ENCODE measurements at regions not wholly inside any gene's neighbourhood (a gene's known extent, or its start where the extent isn't known, plus 50 kb on each side); places are given as distances from the start of the nearest gene placed in this dataset.

DNA sequence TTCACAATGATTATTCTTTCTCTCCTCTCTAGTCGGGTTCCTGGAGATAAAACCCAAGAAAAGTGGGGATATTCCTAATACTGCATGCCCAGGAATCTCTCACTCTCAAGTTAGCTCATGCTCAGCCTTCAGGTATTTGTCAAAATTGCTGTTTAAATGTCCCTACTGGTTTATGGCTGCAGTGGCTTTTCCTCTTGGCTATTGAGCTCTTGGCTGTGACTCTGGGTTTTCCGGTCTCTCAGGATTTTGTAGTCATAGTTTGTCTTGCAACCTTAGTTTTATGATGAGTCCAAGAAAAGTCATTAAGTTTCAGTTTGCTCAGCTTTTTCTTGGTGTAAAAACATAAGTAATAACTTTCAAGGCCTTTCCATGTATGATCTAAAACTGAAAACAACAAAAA lies 820.7 kb upstream of the HS6ST1 start:
- H3K27me3 Mint-ChIP-seq = no peaks in the 10 kb centered on the region
- H3K4me1 Mint-ChIP-seq (ENCODE audit: low read depth) = no peaks in the 10 kb centered on the region
- CTCF ChIA-PET = no interaction called here
- no peaks in the 10 kb centered on the region for H3K9me3 Mint-ChIP-seq
- no peak for DNase-seq
- no peak overlapping the region for H3K4me3 Mint-ChIP-seq
- no peaks in the 10 kb centered on the region for H3K36me3 Mint-ChIP-seq
- POLR2A ChIA-PET = no interaction called here
- intact Hi-C loops (cut with micrococcal nuclease) = no loop called here
- H3K27ac Mint-ChIP-seq = no peak overlapping the region

DNA sequence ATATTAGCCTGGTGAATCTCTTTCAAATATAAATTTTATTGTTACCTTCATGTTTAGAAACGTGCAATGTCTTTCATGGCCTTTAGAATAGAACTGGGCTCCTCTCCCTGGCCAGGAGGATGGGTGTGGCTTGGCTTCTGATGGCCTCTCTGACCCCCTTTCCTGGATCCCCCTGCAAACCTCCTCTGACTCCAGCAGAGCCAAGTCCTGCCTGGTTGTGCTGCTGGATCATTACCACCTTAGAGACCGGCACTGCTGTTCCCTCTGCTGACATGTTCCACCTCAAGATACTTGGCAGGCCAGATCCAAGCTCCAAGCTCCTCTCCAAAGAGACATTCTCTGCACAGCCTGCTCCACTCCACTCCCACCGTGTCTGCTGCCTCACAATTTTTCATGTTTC lies 823.8 kb upstream of the HS6ST1 start:
- H3K27ac Mint-ChIP-seq = no peak overlapping the region
- intact Hi-C loops (cut with micrococcal nuclease) = no loop called here
- no peak overlapping the region for H3K4me3 Mint-ChIP-seq
- no peaks in the 10 kb centered on the region for H3K9me3 Mint-ChIP-seq
- no peaks in the 10 kb centered on the region for H3K4me1 Mint-ChIP-seq (ENCODE audit: low read depth)
- no peaks in the 10 kb centered on the region for H3K27me3 Mint-ChIP-seq
- ChIA-PET POLR2A (no interaction called here), CTCF (no interaction called here)
- no peak for DNase-seq
- H3K36me3 Mint-ChIP-seq = no peaks in the 10 kb centered on the region

DNA sequence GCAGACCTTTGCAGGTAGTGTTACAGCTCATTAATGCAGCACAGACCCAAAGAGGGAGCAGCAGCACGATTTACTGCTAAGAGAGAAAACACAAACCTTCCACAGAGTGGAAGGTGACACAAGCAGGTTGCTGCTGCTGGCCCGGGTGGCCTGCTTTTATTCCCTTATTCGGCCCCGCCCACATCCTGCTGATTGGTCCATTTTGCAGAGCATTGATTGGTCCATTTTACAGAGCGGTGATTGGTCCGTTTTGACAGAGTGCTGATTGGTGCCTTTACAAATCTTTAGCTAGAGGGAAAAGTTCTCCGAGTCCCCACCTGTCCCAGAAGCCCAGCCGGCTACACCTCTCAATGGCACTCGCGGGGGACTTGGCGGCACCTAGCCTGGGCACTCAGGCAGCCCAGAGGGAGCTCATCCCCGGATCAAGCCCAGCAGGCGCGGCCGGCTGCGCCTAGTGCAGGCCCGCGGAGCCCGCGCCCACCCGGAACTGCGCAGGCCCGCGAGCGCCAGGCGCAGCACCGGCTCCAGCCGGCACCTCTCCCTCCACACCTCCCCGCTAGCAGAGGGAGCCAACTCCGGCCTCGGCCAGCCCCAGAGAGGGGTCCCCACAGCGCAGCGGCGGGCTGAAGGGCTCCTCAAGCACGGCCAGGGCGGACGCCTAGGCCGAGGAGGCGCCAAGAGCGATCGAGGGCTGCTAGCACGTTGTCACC lies 825.6 kb upstream of the HS6ST1 start:
- no peaks in the 10 kb centered on the region for H3K4me1 Mint-ChIP-seq (ENCODE audit: low read depth)

DNA sequence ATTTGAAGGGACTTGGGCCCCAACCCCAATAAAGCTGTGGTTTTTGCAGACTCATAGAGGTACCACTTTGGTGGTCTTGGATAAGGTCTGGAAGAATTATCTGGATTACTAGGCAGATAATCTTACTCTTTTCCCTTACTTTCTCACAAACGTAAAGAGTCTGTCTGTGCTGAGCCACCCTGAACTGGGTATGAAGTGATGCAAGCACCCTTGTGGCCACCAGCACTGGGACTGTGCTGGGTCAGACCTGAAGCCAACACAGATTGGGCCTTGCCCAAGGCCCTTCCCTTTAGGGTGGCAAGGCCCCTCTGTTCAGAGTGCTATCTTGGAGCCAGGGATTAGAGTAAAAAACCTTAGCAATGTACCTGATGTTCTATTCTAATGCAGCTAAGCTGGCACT lies 827.0 kb upstream of the RAB6C start:
- DNase-seq = no peak

More for the DNA sequence above, 825.6 kb upstream of the HS6ST1 start:
- Mint-ChIP-seq H3K9me3 (no peaks in the 10 kb centered on the region), H3K27me3 (no peaks in the 10 kb centered on the region), H3K27ac (no peak overlapping the region), H3K4me3 (no peak overlapping the region), H3K36me3 (no peaks in the 10 kb centered on the region)
- ChIA-PET CTCF (no interaction called here), POLR2A (no interaction called here)
- no peak for DNase-seq
- intact Hi-C loops (cut with micrococcal nuclease) = no loop called here

DNA sequence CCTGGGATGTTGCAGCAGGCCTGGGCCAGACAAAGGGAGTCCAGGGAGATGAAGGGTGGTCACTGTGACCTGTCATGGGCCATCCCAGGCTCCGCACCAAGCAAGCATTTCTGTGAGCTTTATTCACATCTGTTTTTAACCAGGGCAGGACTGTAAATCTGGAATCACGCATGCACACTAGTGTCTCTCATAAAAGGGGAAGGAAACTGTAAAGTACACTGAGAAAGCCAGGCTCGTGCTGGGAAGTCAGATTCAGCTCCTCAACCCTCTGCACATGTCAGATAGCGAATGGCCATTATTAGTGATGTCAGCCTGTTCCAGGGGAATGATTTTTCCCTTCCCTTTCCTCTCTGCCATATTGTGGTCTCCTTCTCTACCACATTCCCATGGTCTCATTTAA lies 818.6 kb upstream of the RAB6C start:
- no peaks in the 10 kb centered on the region for H3K36me3 Mint-ChIP-seq
- H3K27ac Mint-ChIP-seq = no peak overlapping the region
- no peak for DNase-seq
- intact Hi-C loops (cut with micrococcal nuclease) = no loop called here
- no peak overlapping the region for H3K4me3 Mint-ChIP-seq
- no peaks in the 10 kb centered on the region for H3K4me1 Mint-ChIP-seq (ENCODE audit: low read depth)
- CTCF ChIA-PET = no interaction called here
- H3K27me3 Mint-ChIP-seq = peaks cover 3% of the 10 kb centered on the region
- no peaks in the 10 kb centered on the region for H3K9me3 Mint-ChIP-seq
- POLR2A ChIA-PET = no interaction called here

More for the DNA sequence above, 827.0 kb upstream of the RAB6C start:
- Mint-ChIP-seq H3K27ac (no peak overlapping the region), H3K4me3 (no peak overlapping the region), H3K4me1 (ENCODE audit: low read depth) (no peaks in the 10 kb centered on the region), H3K36me3 (no peaks in the 10 kb centered on the region), H3K27me3 (peaks cover 3% of the 10 kb centered on the region), H3K9me3 (no peaks in the 10 kb centered on the region)
- ChIA-PET CTCF (no interaction called here), POLR2A (no interaction called here)
- intact Hi-C loops (cut with micrococcal nuclease) = no loop called here

DNA sequence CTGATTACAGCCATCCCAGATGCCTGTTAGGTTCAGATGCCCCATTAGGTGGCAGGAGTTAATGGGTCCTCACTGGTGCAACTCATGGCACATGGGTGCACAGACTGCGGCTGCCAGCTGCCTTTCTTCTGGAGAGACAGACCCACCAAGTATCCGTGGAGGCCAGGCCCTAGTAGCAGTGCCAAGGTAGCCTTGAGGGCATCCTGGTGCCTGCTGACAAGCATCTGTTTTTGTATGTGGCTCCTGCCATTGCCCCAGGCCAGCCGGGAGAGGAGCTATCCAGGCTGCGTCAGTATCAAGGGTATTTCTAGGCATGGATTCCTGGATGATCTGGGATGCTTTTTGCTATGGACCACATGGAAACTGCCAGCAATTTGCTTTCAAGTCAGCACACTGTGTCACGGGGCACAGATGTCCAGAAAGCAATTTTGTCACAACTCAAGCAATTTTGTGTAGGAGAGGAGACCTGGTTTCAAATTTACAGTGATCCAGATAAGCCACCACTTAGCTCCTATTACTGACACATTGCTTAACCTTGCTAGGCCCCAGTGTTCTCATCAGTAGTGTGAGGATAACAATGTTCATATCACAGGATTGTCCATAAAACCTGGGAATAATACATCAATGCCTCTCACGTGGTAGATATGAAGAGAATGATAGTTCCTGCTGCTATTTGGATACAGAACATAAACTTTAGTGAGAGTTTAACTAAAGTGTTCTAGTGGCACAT lies 815.1 kb upstream of the RAB6C start:
- no peak for DNase-seq
- no peak overlapping the region for H3K27ac Mint-ChIP-seq
- no peaks in the 10 kb centered on the region for H3K4me1 Mint-ChIP-seq (ENCODE audit: low read depth)
- H3K27me3 Mint-ChIP-seq = no peaks in the 10 kb centered on the region
- no peaks in the 10 kb centered on the region for H3K9me3 Mint-ChIP-seq
- ChIA-PET POLR2A (no interaction called here), CTCF (no interaction called here)
- H3K36me3 Mint-ChIP-seq = no peaks in the 10 kb centered on the region
- H3K4me3 Mint-ChIP-seq = no peak overlapping the region
- intact Hi-C loops (cut with micrococcal nuclease) = no loop called here

DNA sequence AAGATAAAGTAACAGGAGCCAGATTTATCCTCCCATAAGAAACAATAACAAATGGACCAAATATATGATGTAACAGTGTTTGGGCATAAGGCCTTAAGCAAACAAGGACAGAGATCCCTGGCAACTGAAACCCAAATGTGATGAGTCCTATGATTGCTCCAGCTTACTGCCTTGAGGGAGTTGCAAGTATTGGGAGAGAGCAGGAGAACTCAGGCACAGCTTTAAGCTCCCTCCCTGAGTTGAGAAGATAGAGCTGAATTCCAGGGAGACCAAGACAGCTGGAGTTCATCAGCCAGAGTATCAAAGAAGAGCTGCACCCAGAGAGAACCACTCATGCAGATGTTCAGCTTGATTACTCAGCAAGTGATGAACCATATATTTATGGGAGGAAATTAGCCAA lies 814.5 kb upstream of the RAB6C start:
- Mint-ChIP-seq H3K4me3 (no peak overlapping the region), H3K36me3 (no peaks in the 10 kb centered on the region), H3K9me3 (no peaks in the 10 kb centered on the region), H3K4me1 (ENCODE audit: low read depth) (no peaks in the 10 kb centered on the region), H3K27ac (no peak overlapping the region), H3K27me3 (no peaks in the 10 kb centered on the region)
- no peak for DNase-seq
- intact Hi-C loops (cut with micrococcal nuclease) = no loop called here
- POLR2A ChIA-PET = no interaction called here
- CTCF ChIA-PET = no interaction called here

DNA sequence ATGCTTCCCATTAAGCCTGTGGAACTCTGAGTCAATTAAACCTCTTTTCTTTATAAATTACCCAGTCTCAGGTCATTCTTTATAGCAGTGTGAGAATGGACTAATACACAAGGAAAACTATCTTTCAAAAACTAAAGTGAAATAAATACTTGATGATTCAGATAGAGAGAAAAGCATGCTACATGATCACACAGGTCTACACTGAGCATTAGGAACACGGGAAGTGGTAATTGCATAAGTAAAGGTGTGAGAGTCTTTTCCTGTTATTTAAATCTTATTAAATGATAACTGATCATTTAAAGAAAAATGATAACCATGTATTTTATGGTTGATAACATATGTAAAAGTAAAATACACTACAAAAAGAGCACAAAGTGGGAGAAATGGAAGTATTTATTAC lies 812.0 kb upstream of the RAB6C start:
- POLR2A ChIA-PET = no interaction called here
- Mint-ChIP-seq H3K36me3 (no peaks in the 10 kb centered on the region), H3K9me3 (no peaks in the 10 kb centered on the region)

DNA sequence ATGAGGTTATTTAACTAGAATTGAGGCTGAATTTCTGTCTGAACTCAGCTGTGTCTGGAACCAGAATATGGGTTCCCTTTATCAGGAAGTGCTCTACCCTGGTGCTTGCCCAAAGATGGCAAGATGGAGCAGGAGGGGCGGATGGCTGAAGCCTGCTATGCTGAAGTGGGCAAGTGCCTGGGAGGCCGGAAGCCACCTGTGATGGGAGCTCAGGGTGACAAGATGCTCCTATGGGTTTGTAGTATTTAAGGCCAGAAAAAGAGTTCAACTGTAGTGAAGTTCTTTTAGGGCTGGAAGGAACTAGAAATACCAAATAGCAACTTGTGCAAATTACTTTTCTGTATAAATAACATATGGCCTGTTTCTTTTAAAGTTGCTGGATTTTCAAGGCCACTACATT lies 808.9 kb upstream of the RAB6C start:
- ChIA-PET CTCF (no interaction called here), POLR2A (no interaction called here)
- intact Hi-C loops (cut with micrococcal nuclease) = no loop called here
- H3K4me1 Mint-ChIP-seq (ENCODE audit: low read depth) = no peaks in the 10 kb centered on the region
- H3K36me3 Mint-ChIP-seq = no peaks in the 10 kb centered on the region
- no peak overlapping the region for H3K27ac Mint-ChIP-seq
- H3K9me3 Mint-ChIP-seq = no peaks in the 10 kb centered on the region
- DNase-seq = no peak
- no peak overlapping the region for H3K4me3 Mint-ChIP-seq
- no peaks in the 10 kb centered on the region for H3K27me3 Mint-ChIP-seq

More for the DNA sequence above, 812.0 kb upstream of the RAB6C start:
- no peak overlapping the region for H3K4me3 Mint-ChIP-seq
- H3K4me1 Mint-ChIP-seq (ENCODE audit: low read depth) = no peaks in the 10 kb centered on the region
- no peak overlapping the region for H3K27ac Mint-ChIP-seq
- intact Hi-C loops (cut with micrococcal nuclease) = no loop called here
- no peak for DNase-seq
- CTCF ChIA-PET = no interaction called here
- no peaks in the 10 kb centered on the region for H3K27me3 Mint-ChIP-seq

DNA sequence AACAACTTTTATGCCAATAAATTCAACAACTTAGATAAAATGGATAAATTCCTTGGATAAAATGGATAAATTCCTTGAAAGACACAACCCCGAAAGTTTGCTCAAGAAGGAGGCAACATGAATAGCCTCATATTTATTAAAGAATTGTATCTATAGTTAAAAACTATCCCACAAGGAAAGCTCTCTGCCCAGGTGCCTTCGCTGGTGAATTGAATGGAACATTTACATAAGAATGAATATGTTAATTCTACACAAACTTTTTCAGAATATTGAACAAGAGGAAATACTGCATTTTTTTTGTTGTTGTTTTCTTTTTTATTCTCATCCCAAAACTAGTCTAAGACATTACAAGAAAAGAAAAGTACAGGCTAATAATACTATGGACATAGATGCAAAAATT lies 805.3 kb upstream of the RAB6C start:
- no peaks in the 10 kb centered on the region for H3K4me1 Mint-ChIP-seq (ENCODE audit: low read depth)
- ChIA-PET POLR2A (no interaction called here), CTCF (no interaction called here)
- H3K27ac Mint-ChIP-seq = no peak overlapping the region
- intact Hi-C loops (cut with micrococcal nuclease) = no loop called here
- no peaks in the 10 kb centered on the region for H3K27me3 Mint-ChIP-seq
- H3K4me3 Mint-ChIP-seq = no peak overlapping the region
- no peaks in the 10 kb centered on the region for H3K36me3 Mint-ChIP-seq
- no peaks in the 10 kb centered on the region for H3K9me3 Mint-ChIP-seq
- no peak for DNase-seq

DNA sequence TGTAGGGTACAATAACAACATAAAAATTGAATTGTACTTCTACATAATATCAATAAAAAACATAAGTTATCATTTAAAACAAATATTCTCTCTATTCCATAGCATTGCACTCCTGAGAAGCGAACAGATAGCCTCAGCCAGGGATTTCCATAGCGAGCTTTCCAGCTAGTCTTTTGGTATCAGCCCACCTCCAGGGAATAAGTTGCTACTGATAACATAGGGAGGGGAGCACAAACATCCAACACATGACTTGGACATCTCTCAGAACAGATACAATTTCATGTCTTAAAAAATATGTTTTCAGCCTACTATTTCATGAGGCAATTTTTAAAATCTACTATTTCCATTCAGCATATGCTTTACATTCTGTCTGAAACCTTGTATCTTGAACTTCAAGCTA lies 804.4 kb upstream of the RAB6C start:
- no peaks in the 10 kb centered on the region for H3K9me3 Mint-ChIP-seq
- no peaks in the 10 kb centered on the region for H3K4me1 Mint-ChIP-seq (ENCODE audit: low read depth)
- H3K27me3 Mint-ChIP-seq = no peaks in the 10 kb centered on the region

DNA sequence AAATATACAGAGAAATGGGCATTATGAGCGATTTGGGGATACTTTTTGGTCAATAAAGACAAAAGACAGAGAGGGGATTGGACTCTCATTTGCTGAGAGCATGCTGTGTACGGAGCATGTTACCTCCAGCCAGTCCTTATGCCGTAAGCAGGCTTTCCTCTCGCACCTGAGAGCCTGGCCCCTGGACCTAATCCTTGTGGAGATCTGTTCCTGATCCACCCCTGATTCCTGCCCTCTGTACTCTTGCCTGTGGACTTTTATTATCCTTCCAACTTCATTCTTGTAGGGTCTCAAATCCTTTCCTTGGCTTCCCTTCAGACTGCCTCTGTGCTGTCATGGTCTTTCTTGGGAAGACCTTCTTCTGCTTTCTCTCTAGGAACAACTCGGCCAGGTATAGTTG lies 803.1 kb upstream of the RAB6C start:
- ChIA-PET POLR2A (no interaction called here), CTCF (no interaction called here)
- intact Hi-C loops (cut with micrococcal nuclease) = no loop called here
- Mint-ChIP-seq H3K4me1 (ENCODE audit: low read depth) (no peaks in the 10 kb centered on the region), H3K4me3 (no peak overlapping the region), H3K27ac (no peak overlapping the region), H3K36me3 (no peaks in the 10 kb centered on the region), H3K9me3 (no peaks in the 10 kb centered on the region), H3K27me3 (no peaks in the 10 kb centered on the region)
- no peak for DNase-seq

More for the DNA sequence above, 804.4 kb upstream of the RAB6C start:
- Mint-ChIP-seq H3K36me3 (no peaks in the 10 kb centered on the region), H3K4me3 (no peak overlapping the region), H3K27ac (no peak overlapping the region)
- CTCF ChIA-PET = no interaction called here
- POLR2A ChIA-PET = no interaction called here
- no peak for DNase-seq
- intact Hi-C loops (cut with micrococcal nuclease) = no loop called here

DNA sequence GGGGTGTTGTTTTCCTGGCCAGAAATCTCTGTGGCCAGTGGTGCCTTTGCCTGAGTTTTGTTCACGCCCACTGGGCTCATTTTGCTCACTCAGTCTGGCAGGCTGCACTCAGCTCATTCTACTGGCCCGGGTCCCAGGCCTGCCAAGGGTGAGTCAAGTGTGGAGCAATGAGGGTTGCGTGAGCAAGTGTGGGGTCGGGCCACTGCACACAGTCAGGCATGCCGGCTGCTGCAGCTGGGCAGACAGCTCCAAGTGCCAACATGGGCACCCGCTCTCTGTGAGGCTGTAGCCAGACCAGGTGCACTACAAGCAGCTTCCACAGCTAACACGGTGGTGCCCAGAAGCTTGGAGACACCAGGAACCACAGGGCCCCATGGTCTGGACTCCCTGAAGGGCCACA lies 801.1 kb upstream of the RAB6C start:
- Mint-ChIP-seq H3K27ac (no peak overlapping the region), H3K27me3 (no peaks in the 10 kb centered on the region), H3K9me3 (no peaks in the 10 kb centered on the region), H3K36me3 (no peaks in the 10 kb centered on the region), H3K4me1 (ENCODE audit: low read depth) (no peaks in the 10 kb centered on the region), H3K4me3 (no peak overlapping the region)
- intact Hi-C loops (cut with micrococcal nuclease) = no loop called here
- POLR2A ChIA-PET = no interaction called here
- CTCF ChIA-PET = no interaction called here
- DNase-seq = no peak

Data from activated CD4-positive, alpha-beta memory T cell treated with anti-CD3 and anti-CD28 coated beads for 36 hours (primary cell).